Left cardiac atrium (tissue), 4 donors: ENCODE measurements at regions not wholly inside any gene's neighbourhood (a gene's known extent, or its start where the extent isn't known, plus 50 kb on each side); places are given as distances from the start of the nearest gene placed in this dataset.

Experiments
- ATAC-seq, 2 donors: fragments of 200-7000 bp; cut with Tn5 transposase; one replicate each; pipeline ENCODE4 v1.9.1; 2020; ENCODE audit warnings: mild to moderate bottlenecking in 2 of 2, moderate library complexity in 2 of 2
- DNase-seq: peaks from one replicate; pipeline ENCODE4 v3.0.0-alpha.2; 2020
- intact Hi-C, 2 donors: fragments of 100-400 bp; cut with DNase I; formaldehyde crosslinking; loops; one replicate each; pipeline versions ENCODE4 v1.14.1 to v1.15.1; 2022 to 2023
- donor health status: DM: no; HTN: yes; CAD: no.
- donor health status: DM: no; HTN: yes; CAD: no; lungs with severe emphysema.
- donor health status: DM: yes; HTN: yes; CAD: no.
- donor health status: Dilated cardiomyopathy.

- ATAC-seq (no peak), DNase-seq (no peak)
- intact Hi-C loops: no loop called here
Measured at GRCh38 chr18:60157810-60158209, 214.8 kb downstream of the MC4R start.

- intact Hi-C loops: no loop called here
- ATAC-seq (no peak), DNase-seq (no peak)
Measured at GRCh38 chr18:60153376-60153775, 219.2 kb downstream of the MC4R start.

GRCh38 chr18:60149316-60149715, 223.3 kb downstream of the MC4R start:
- DNase-seq (no peak), ATAC-seq (no peak)
- intact Hi-C loops: no loop called here

GRCh38 chr18:60147323-60147722, 225.3 kb downstream of the MC4R start:
- intact Hi-C loops: no loop called here
- ATAC-seq (no peak), DNase-seq (no peak)

GRCh38 chr18:60146220-60146960, 226.2 kb downstream of the MC4R start:
- DNase-seq (no peak), ATAC-seq (no peak)
- intact Hi-C loops: no loop called here

GRCh38 chr18:60145776-60146175, 226.8 kb downstream of the MC4R start:
- no peak for ATAC-seq
- no peak for DNase-seq
- intact Hi-C loops: no loop called here

GRCh38 chr18:60134806-60135205, 235.0 kb downstream of the PMAIP1 start:
- ATAC-seq (no peak), DNase-seq (no peak)
- intact Hi-C loops: no loop called here

- DNase-seq (no peak), ATAC-seq (no peak)
- intact Hi-C loops: no loop called here
Measured at GRCh38 chr18:60130284-60130683, 230.5 kb downstream of the PMAIP1 start.

- intact Hi-C loops: no loop called here
- DNase-seq (no peak), ATAC-seq (no peak)
Measured at GRCh38 chr18:60123031-60123430, 223.2 kb downstream of the PMAIP1 start.

GRCh38 chr18:60122339-60122738, 222.5 kb downstream of the PMAIP1 start:
- ATAC-seq (no peak), DNase-seq (no peak)
- intact Hi-C loops: no loop called here

- DNase-seq (no peak), ATAC-seq (no peak)
Measured at GRCh38 chr18:60120231-60120750, 220.5 kb downstream of the PMAIP1 start.

GRCh38 chr18:60117321-60117720, 217.5 kb downstream of the PMAIP1 start:
- DNase-seq: no peak
- intact Hi-C loops: no loop called here
- no peak for ATAC-seq

More at GRCh38 chr18:60120231-60120750, 220.5 kb downstream of the PMAIP1 start:
- intact Hi-C loops: no loop called here

GRCh38 chr18:60113396-60113795, 213.6 kb downstream of the PMAIP1 start:
- ATAC-seq: no peak
- intact Hi-C loops: no loop called here
- DNase-seq: no peak

GRCh38 chr18:60112369-60112768, 212.6 kb downstream of the PMAIP1 start:
- ATAC-seq (no peak), DNase-seq (no peak)
- intact Hi-C loops: no loop called here

- intact Hi-C loops: no loop called here
- no peak for DNase-seq
- ATAC-seq: no peak
Measured at GRCh38 chr18:60111525-60111924, 211.7 kb downstream of the PMAIP1 start.

GRCh38 chr18:60110836-60111235, 211.0 kb downstream of the PMAIP1 start:
- no peak for ATAC-seq
- intact Hi-C loops: no loop called here

GRCh38 chr18:60100778-60101177, 201.0 kb downstream of the PMAIP1 start:
- no peak for DNase-seq
- no peak for ATAC-seq
- intact Hi-C loops: loop anchor here in 1 of 2 donors (10.0 kb wide), 1 partner anchor 64 kb away; no protein-coding TSS in a partner anchor

More at GRCh38 chr18:60110836-60111235, 211.0 kb downstream of the PMAIP1 start:
- no peak for DNase-seq

GRCh38 chr18:60099709-60100108, 199.9 kb downstream of the PMAIP1 start:
- DNase-seq (no peak), ATAC-seq (no peak)
- intact Hi-C loops: loop anchor here in 1 of 2 donors (10.0 kb wide), 1 partner anchor 65 kb away; no protein-coding TSS in a partner anchor

GRCh38 chr18:60096428-60096827, 196.6 kb downstream of the PMAIP1 start:
- intact Hi-C loops: no loop called here
- no peak for DNase-seq
- ATAC-seq: no peak

GRCh38 chr18:60092073-60092472, 192.3 kb downstream of the PMAIP1 start:
- no peak for DNase-seq
- no peak for ATAC-seq
- intact Hi-C loops: no loop called here

GRCh38 chr18:60090170-60090569, 190.4 kb downstream of the PMAIP1 start:
- no peak for ATAC-seq
- intact Hi-C loops: no loop called here
- no peak for DNase-seq
